ENCODE measurements at regions not wholly inside any gene's neighbourhood (a gene's known extent, or its start where the extent isn't known, plus 50 kb on each side); places are given as distances from the start of the nearest gene placed in this dataset.

- Histone ChIP-seq H3F3A (ENCODE audit: insufficient read depth, low read length, poor library complexity, severe bottlenecking) (no peaks in the 10 kb centered on the region), H3K79me2 (replicated peaks; ENCODE audit: insufficient read depth, low read length) (no peaks in the 10 kb centered on the region), H3K27ac (ENCODE audit: low read length) (no peak overlapping the region), H3K9ac (ENCODE audit: low read length) (no peak overlapping the region), H3K4me2 (ENCODE audit: low read length) (no peak overlapping the region), H3K9me2 (ENCODE audit: insufficient read depth, low read length) (no peaks in the 10 kb centered on the region), H2AFZ (ENCODE audit: low read depth, low read length) (no peak overlapping the region), H3K4me3 (ENCODE audit: low read length) (no peak overlapping the region), H3K27me3 (ENCODE audit: insufficient read depth, low read depth, low read length) (no peaks in the 10 kb centered on the region), H3K9me3 (ENCODE audit: low read length) (no peaks in the 10 kb centered on the region), H3K36me3 (ENCODE audit: insufficient read depth, low read length) (no peaks in the 10 kb centered on the region), H4K20me1 (ENCODE audit: insufficient read depth) (no peaks in the 10 kb centered on the region)
- no peak for TF ChIP-seq CTCF (IDR thresholded peaks at IDR 0.05; ENCODE audit: poor library complexity, severe bottlenecking)
- no peak for TF ChIP-seq EZH2 (IDR thresholded peaks at IDR 0.05; ENCODE audit: borderline replicate concordance, insufficient read depth, low read length, poor library complexity, severe bottlenecking)
- TF ChIP-seq EP300 (conservative IDR thresholded peaks at IDR 0.05; ENCODE audit: poor library complexity, severe bottlenecking), result no peak
Measured at GRCh38 chr2:104746299-104746698, 107.6 kb upstream of the POU3F3 start.

- Histone ChIP-seq H3K4me2 (ENCODE audit: low read length) (no peak overlapping the region), H2AFZ (ENCODE audit: low read depth, low read length) (no peak overlapping the region), H3K79me2 (replicated peaks; ENCODE audit: insufficient read depth, low read length) (no peaks in the 10 kb centered on the region), H3K4me3 (ENCODE audit: low read length) (no peak overlapping the region), H3K27ac (ENCODE audit: low read length) (no peak overlapping the region), H3K9me3 (ENCODE audit: low read length) (no peaks in the 10 kb centered on the region), H3K36me3 (ENCODE audit: insufficient read depth, low read length) (no peaks in the 10 kb centered on the region), H3F3A (ENCODE audit: insufficient read depth, low read length, poor library complexity, severe bottlenecking) (no peaks in the 10 kb centered on the region), H3K9me2 (ENCODE audit: insufficient read depth, low read length) (no peaks in the 10 kb centered on the region), H4K20me1 (ENCODE audit: insufficient read depth) (no peaks in the 10 kb centered on the region), H3K9ac (ENCODE audit: low read length) (no peak overlapping the region), H3K27me3 (ENCODE audit: insufficient read depth, low read depth, low read length) (no peaks in the 10 kb centered on the region)
- TF ChIP-seq SMC3 (conservative IDR thresholded peaks at IDR 0.05; ENCODE audit: poor library complexity), result no peak
- no peak for TF ChIP-seq MXI1 (conservative IDR thresholded peaks at IDR 0.05; ENCODE audit: poor library complexity, severe bottlenecking)
- TF ChIP-seq RAD21 (conservative IDR thresholded peaks at IDR 0.05), result no peak
- TF ChIP-seq TAF1 (IDR thresholded peaks at IDR 0.05; ENCODE audit: low read depth), result no peak
- no peak for TF ChIP-seq CTCF (IDR thresholded peaks at IDR 0.05; ENCODE audit: poor library complexity, severe bottlenecking)
- no peak for TF ChIP-seq POLR2AphosphoS5 (IDR thresholded peaks at IDR 0.05)
- TF ChIP-seq EP300 (conservative IDR thresholded peaks at IDR 0.05; ENCODE audit: poor library complexity, severe bottlenecking), result no peak
- TF ChIP-seq REST (IDR thresholded peaks at IDR 0.05; ENCODE audit: borderline replicate concordance), result no peak
Measured at GRCh38 chr2:104746858-104747257, 107.1 kb upstream of the POU3F3 start.
